GM19240 (cell line): ENCODE measurements at regions not wholly inside any gene's neighbourhood (a gene's known extent, or its start where the extent isn't known, plus 50 kb on each side); places are given as distances from the start of the nearest gene placed in this dataset.

Experiments used
- DNase-seq: peaks from one replicate; pipeline ENCODE4 v3.0.0; 2011; ENCODE audit warnings: low spot score; ENCODE audit not compliant: insufficient read length

DNA sequence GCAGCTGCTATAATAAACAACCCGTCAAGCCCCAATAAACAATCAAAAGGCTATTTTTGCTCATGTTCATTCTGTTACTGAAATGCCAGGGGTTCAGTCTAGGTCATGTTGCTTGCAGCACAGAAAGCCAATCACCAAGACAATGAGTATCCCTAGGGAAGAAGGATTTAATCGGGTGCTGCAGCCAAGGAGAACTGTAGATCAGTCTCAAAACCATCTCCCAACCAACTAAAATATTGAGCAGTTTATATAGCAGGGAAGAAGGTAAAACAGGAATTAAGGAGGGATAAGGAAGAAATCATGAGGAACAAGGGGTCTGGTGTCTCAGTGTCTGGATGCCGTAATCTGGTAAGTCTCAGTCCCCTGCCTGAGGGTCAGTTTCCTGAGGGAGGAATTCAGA, 169.5 kb downstream of the BLID start:
- no peak for DNase-seq

DNA sequence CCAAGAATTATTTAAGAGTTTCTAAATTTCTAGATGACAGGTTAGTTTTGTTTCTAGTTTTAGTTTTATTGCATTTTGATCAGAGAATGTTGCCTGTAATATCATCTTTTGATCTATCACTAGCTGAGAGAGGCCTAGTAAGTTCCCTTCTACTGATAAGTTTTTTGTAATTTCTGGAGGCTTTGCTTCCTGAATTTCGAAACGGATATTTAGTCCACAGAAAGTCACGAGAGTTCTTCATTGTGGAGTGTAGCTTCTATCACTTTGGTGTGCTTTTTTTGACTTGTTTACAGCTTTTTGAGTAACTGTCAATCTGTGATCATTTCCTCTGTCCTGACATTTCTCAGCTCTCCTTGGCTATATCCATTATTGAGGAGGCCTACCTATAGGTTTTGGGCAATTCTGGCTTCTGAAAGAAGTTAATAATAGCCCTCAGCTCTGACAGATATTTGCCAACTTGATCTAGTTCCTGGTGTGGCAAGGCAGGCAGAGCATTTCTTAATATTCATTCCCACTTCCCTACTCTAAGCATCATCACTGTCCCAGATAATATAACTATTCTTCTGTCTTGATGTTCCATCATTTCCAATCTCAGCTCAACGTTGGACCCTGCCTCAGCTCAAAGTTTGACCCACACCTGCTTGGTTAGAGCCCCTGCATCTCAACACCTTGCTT, 171.3 kb downstream of the BLID start:
- no peak for DNase-seq

GRCh38 chr11:121938076-121938475, 177.9 kb downstream of the BLID start:
- no peak for DNase-seq

GRCh38 chr11:121936781-121937447, 179.1 kb downstream of the BLID start:
- no peak for DNase-seq

DNA sequence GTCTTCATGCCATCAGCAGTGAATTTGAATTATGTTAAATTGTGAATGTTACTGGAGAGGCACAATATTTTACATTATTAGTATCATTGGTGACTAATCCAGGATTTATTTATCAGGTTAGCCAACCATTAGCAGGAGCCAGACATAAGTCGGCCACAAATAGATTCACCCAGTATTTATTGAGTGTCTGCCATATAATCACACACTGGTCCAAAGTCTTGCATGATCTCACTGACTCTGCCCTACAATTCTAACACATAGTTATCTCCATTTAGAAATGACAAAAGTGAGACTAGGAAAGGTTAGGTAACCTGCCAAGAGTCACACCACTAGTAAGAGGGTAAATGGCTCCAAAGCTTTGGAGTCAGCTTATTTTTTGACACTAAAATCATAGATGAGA, 179.6 kb downstream of the BLID start:
- DNase-seq: no peak

- no peak for DNase-seq
Measured at GRCh38 chr11:121933694-121934093, 182.3 kb downstream of the BLID start.

DNA sequence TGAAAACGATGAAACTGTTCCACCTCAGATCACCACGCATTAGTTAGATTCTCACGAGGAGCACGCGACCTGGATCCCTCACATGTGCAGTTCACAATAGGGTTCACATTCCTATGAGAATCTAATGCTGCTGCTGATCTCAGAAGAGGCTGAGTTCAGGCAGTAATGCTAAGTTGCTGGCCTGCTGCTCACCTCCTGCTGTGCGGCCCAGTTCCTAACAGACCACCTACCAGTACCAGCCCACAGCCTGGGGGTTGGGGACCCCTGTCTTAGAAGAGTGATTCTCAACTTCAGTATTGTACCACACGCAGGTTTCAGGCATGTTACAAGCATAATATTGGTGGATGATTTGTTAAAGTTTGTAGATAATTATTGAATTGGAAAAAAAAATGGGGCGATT, 182.7 kb downstream of the BLID start:
- no peak for DNase-seq

GRCh38 chr11:121932646-121933185, 183.3 kb downstream of the BLID start:
- no peak for DNase-seq

GRCh38 chr11:121931748-121932352, 184.2 kb downstream of the BLID start:
- no peak for DNase-seq

DNA sequence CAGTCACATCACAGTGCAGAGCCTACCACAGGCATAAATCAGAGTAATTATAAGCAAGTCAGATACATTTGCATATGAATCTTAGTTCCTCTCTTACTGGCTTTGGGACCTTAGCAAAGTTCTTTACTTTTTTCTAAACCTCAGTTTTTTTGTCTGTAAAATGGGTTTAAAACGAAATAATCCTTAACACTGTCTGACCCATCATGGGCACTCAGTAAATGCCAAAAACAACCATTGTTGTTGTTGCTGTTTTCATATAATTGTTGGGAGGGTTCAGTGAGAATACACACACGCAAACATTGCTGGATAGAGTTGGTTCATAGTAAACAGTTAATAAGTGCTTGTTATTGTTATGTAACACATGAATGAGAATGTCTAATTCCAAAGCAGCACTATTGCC, 184.9 kb downstream of the BLID start:
- no peak for DNase-seq

- DNase-seq: no peak
Measured at GRCh38 chr11:121930004-121930965, 185.7 kb downstream of the BLID start.

DNA sequence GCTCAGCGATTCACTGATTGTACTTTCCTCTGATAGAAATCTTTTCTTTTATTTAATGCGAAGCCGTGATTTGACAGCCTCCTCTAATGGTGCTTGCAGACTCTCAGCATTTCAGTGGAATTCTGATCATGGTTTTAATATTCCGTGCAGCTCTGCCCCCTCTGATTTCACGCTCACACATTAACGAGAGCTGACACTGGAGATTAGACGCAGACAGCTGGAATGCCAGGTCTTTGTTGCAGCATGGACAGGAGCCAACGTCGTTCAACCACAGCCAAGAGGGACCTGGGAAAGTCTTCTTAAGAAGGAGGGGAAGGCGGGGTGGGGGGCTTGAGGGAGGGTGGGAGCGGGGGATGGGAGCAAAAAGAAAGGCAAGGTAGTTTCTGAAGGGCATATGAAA, 186.4 kb downstream of the BLID start:
- DNase-seq: no peak

DNA sequence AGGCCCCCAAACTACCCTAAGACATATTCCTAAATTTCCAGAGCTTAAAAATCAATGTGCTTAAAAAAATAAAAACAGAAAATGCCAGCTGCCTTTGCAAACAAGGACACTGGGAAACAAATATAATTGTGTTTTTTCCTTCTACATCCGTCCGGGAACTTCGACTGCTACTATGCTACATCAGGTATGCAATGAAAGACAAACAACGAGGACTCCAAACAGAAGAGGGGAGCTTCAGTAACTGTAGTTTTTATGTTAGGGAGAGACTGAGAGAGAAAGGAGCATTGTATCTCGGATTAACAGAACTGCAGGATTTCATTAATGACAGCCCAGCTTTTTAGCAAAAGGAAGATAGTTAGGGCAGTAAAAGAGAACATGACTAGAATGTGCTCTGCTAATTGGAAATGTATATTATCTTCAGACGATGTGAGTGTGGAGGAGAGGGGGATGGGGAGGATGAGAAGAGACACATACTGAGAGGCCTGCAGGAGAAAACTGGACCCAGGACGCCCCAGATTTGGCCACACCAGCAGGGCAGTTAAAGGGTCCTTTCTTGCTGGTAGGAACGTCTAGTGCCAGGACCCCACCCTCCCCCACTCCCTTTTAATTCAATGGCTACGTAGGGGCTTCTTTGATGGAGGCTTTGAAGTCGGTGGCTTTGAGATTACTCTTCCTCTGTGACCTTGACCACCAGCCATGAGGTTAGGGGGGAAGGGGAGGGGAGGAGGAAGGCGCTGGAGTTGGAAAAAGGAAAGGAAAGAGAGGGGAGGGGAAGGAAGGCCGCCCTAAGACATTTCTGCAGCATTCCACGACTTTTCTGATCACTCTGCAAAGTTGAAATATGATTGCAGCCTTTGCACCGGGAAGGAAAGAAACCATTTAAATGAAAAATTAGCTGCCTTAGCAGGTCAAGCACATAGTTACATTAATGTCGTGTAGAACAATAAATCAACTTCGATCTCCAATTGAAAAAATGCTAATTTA, 187.1 kb downstream of the BLID start:
- no peak for DNase-seq

- DNase-seq: no peak
Measured at GRCh38 chr11:121927789-121928188, 188.2 kb downstream of the BLID start.

DNA sequence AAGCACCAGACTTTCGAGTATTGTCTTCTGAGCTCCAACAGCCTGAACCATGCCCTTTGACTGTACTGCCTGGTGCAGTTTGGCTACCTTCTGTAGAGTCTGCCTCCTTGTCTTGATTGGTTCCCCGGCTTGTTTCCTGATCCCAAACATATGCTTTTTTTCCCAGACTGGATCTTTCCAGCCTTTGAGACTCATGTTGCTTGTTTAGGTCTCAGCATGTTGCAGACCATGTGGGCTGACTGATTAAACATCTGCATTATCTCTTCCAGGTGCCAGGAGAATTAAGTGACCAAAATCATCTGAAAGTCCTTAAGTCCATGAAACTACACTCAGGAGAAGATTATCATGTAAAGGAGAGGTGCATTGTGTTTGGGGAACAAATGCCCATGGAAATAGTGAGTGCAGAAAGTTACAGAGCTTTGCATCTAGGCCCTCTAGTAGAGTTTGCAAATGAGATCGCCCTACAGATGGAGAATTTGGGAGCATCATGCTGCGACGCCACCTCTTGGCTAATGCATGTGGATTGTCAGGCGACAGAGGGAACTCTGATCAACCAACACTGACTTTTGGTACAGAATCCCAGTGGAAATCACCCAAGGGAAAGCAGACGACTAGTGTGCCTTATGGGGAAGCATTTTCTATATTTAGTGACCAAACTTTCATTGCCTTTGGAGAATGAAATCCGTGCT, 188.8 kb downstream of the BLID start:
- DNase-seq: no peak

- no peak for DNase-seq
Measured at GRCh38 chr11:121924191-121924590, 191.8 kb downstream of the BLID start.

DNA sequence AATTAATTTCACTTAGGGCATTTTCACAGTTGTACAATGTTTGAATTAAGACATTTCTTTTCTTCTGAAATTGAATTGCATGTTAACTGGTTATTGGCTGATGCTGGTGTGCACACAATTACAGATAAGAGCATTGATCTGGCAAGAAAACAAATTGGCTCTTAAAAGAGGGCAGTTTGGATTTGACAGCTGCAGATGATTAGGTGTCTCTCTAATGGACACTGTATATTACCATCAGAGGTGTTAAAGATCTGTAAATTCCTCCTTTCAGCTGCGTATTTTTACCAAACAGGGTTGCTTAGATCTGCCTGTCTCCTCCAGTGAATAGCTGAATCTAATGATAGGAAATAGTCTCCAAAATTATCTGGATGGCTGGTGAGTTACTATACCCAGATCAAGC, 198.5 kb downstream of the BLID start:
- no peak for DNase-seq

GRCh38 chr11:121914508-121915059, 201.4 kb downstream of the BLID start:
- no peak for DNase-seq

DNA sequence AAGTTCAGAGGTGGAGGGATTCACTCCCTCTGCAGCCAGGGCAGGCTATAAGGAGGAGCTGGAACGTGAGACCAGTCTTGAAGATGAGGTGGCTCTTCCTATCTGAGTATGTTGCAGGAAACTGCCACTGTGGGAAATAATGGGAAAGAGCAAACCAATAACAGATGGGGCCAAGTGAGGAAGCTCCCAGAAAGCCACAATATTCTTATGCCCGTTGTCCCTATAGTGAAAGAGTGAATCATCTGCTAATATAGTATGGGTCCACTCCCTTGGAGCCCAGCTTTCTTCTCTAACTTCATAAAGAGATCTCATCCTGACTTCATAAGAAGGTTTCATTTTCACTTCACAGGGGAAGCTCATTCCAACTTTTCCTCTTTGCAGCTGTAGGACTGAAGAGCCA, 206.4 kb downstream of the BLID start:
- DNase-seq: no peak
